Chondrocyte (in vitro differentiated cells): ENCODE measurements at regions not wholly inside any gene's neighbourhood (a gene's known extent, or its start where the extent isn't known, plus 50 kb on each side); places are given as distances from the start of the nearest gene placed in this dataset.

Experiments
- DNase-seq: peaks from one replicate; pipeline ENCODE4 v3.0.0; 2021; ENCODE audit warnings: mixed read lengths, low spot score
- H3K27ac Mint-ChIP-seq: one replicate; pipeline ENCODE4 v1.8.0; 2021; ENCODE audit warnings: mild to moderate bottlenecking, moderate library complexity, mixed read lengths; ENCODE audit not compliant: unreplicated experiment
- H3K27me3 Mint-ChIP-seq: 2 replicates; pipeline ENCODE4 v1.8.0; 2021; ENCODE audit warnings: low read depth, mixed read lengths
- H3K36me3 Mint-ChIP-seq: 2 replicates; pipeline ENCODE4 v1.8.0; 2021; ENCODE audit warnings: low read depth, mixed read lengths
- H3K4me1 Mint-ChIP-seq: 2 replicates; pipeline ENCODE4 v1.8.0; 2021; ENCODE audit warnings: low read depth, mild to moderate bottlenecking, mixed read lengths
- H3K4me3 Mint-ChIP-seq: one replicate; pipeline ENCODE4 v1.8.0; 2021; ENCODE audit warnings: mild to moderate bottlenecking, moderate library complexity, mixed read lengths; ENCODE audit not compliant: unreplicated experiment
- H3K9me3 Mint-ChIP-seq: 2 replicates; pipeline ENCODE4 v1.8.0; 2021; ENCODE audit warnings: low read depth, mixed read lengths
- CTCF ChIP-seq: fragments of 200-600 bp; sonication (generic); IDR thresholded peaks from 2 replicates; pipeline ENCODE4 v1.5.0; 2021; ENCODE audit warnings: antibody characterized with exemption, mild to moderate bottlenecking, moderate library complexity

- TF ChIP-seq CTCF = no peak
- DNase-seq = no peak
- peak overlapping the region; percentile 93 for H3K27ac Mint-ChIP-seq
- no peaks in the 10 kb centered on the region for H3K36me3 Mint-ChIP-seq
- no peaks in the 10 kb centered on the region for H3K9me3 Mint-ChIP-seq
- H3K4me3 Mint-ChIP-seq = peak overlapping the region; percentile 61
- no peaks in the 10 kb centered on the region for H3K27me3 Mint-ChIP-seq
- peaks cover 47% of the 10 kb centered on the region for H3K4me1 Mint-ChIP-seq
Observed at GRCh38 chr3:128549283-128550112, 56.5 kb upstream of the GATA2 start.

- Mint-ChIP-seq H3K27me3 (no peaks in the 10 kb centered on the region), H3K27ac (peak overlapping the region; percentile 93), H3K4me1 (peaks cover 41% of the 10 kb centered on the region), H3K9me3 (no peaks in the 10 kb centered on the region), H3K36me3 (no peaks in the 10 kb centered on the region), H3K4me3 (peak overlapping the region; percentile 61)
- no peak for DNase-seq
- TF ChIP-seq CTCF = no peak
Observed at GRCh38 chr3:128548426-128549282, 55.7 kb upstream of the GATA2 start.

GRCh38 chr3:128548021-128548420 lies 55.0 kb upstream of the GATA2 start:
- peaks cover 6% of the 10 kb centered on the region for H3K9me3 Mint-ChIP-seq
- peak overlapping the region; percentile 45 for H3K27ac Mint-ChIP-seq
- TF ChIP-seq CTCF = no peak
- H3K27me3 Mint-ChIP-seq = no peaks in the 10 kb centered on the region
- no peak for DNase-seq
- H3K4me3 Mint-ChIP-seq = no peak overlapping the region
- H3K36me3 Mint-ChIP-seq = peaks cover 5% of the 10 kb centered on the region
- H3K4me1 Mint-ChIP-seq = peaks cover 38% of the 10 kb centered on the region

GRCh38 chr3:128547368-128547987 lies 54.5 kb upstream of the GATA2 start:
- no peak for DNase-seq
- no peak overlapping the region for H3K4me3 Mint-ChIP-seq
- no peak for TF ChIP-seq CTCF
- H3K4me1 Mint-ChIP-seq = peaks cover 38% of the 10 kb centered on the region
- H3K9me3 Mint-ChIP-seq = peaks cover 10% of the 10 kb centered on the region
- peaks cover 5% of the 10 kb centered on the region for H3K36me3 Mint-ChIP-seq
- H3K27ac Mint-ChIP-seq = peak overlapping the region; percentile 74
- no peaks in the 10 kb centered on the region for H3K27me3 Mint-ChIP-seq

- Mint-ChIP-seq H3K4me3 (no peak overlapping the region), H3K27ac (no peak overlapping the region), H3K27me3 (no peaks in the 10 kb centered on the region), H3K4me1 (peaks cover 38% of the 10 kb centered on the region), H3K36me3 (peaks cover 5% of the 10 kb centered on the region), H3K9me3 (peaks cover 10% of the 10 kb centered on the region)
- no peak for TF ChIP-seq CTCF
- no peak for DNase-seq
Observed at GRCh38 chr3:128546646-128547045, 53.6 kb upstream of the GATA2 start.
